ENCODE measurements at regions not wholly inside any gene's neighbourhood (a gene's known extent, or its start where the extent isn't known, plus 50 kb on each side); places are given as distances from the start of the nearest gene placed in this dataset.

DNA sequence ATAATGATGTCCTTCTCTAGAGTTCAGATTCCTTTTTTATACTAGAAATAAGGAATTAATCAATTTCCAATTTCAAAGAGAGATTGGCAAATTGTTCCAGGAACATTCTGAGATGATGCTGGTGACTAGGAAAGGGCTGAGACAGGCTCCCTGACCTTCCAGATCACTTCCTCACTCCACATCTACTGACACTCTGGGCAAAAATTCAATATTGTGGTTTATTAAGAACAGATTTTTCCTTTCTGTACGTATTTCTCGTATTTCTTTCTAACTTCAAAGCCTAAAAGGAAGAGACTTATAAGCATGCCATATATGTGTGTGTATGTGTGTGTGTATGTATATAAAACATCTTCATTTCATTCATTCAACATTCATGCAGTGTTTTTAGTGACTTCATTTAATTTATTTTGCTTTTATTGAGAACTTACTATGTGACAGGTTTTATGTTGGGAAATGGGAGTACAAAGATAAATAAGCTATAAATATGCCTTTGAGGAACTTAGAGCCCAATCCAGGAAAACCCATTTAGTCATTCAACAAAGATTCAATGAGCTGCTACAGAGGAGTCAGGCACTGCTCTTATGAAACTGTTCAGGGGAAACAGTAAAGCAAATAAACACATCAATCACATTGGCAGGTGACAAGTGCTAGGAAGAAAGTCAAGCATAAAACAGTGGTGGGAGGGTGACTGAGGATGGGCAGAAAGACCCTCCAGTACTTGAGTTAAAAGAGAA, 137.9 kb downstream of the RDH14 start:
- Histone ChIP-seq H3K27ac (ENCODE audit: control insufficient read depth, insufficient read depth, low read length) (no peak overlapping the region), H3K79me2 (ENCODE audit: control insufficient read depth, insufficient read depth, low read length) (no peaks in the 10 kb centered on the region), H3K9me3 (ENCODE audit: control insufficient read depth, low read depth, low read length) (no peaks in the 10 kb centered on the region), H3K36me3 (ENCODE audit: control insufficient read depth in 2 of 2, extremely low read depth in 1 of 2, insufficient read depth in 2 of 2, low read length in 2 of 2) (no peaks in the 10 kb centered on the region), H2AFZ (ENCODE audit: control insufficient read depth, low read length) (no peak overlapping the region), H3K9ac (ENCODE audit: control insufficient read depth, extremely low read depth, insufficient read depth, low read length) (no peak overlapping the region), H3K4me1 (ENCODE audit: control insufficient read depth, extremely low read depth, insufficient read depth, low read length) (no peaks in the 10 kb centered on the region), H3K4me3 (ENCODE audit: control insufficient read depth in 2 of 3, extremely low read depth in 1 of 3, insufficient read depth in 2 of 3, low read depth in 1 of 3, low read length in 3 of 3) (no peak overlapping the region), H3K4me2 (ENCODE audit: control insufficient read depth, extremely low read depth, insufficient read depth, low read depth, low read length) (no peak overlapping the region), H3K27me3 (ENCODE audit: control insufficient read depth, extremely low read depth, insufficient read depth, low read length) (no peaks in the 10 kb centered on the region), H4K20me1 (ENCODE audit: control insufficient read depth, extremely low read depth, insufficient read depth, low read length) (no peaks in the 10 kb centered on the region), H3K9me1 (ENCODE audit: control insufficient read depth, extremely low read depth, insufficient read depth, low read length) (no peaks in the 10 kb centered on the region)
- no peak for TF ChIP-seq EZH2 (IDR thresholded peaks at IDR 0.05; ENCODE audit: low read length)
- TF ChIP-seq, protein P1, sequence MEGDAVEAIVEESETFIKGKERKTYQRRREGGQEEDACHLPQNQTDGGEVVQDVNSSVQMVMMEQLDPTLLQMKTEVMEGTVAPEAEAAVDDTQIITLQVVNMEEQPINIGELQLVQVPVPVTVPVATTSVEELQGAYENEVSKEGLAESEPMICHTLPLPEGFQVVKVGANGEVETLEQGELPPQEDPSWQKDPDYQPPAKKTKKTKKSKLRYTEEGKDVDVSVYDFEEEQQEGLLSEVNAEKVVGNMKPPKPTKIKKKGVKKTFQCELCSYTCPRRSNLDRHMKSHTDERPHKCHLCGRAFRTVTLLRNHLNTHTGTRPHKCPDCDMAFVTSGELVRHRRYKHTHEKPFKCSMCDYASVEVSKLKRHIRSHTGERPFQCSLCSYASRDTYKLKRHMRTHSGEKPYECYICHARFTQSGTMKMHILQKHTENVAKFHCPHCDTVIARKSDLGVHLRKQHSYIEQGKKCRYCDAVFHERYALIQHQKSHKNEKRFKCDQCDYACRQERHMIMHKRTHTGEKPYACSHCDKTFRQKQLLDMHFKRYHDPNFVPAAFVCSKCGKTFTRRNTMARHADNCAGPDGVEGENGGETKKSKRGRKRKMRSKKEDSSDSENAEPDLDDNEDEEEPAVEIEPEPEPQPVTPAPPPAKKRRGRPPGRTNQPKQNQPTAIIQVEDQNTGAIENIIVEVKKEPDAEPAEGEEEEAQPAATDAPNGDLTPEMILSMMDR (optimal IDR thresholded peaks at IDR 0.05 in 1 of 3, IDR thresholded peaks at IDR 0.05 in 1 of 3, conservative IDR thresholded peaks at IDR 0.05 in 1 of 3; ENCODE audit: extremely low read depth in 1 of 3, insufficient read depth in 2 of 3, low read length in 3 of 3), result no peak
- FAIRE-seq, result no peak
- DNase-seq (ENCODE audit: low read depth, low spot score), result no peak
- dilution Hi-C loops (cut with MboI; ENCODE audit: extremely low pct_ligation_motif_present, low sequenced_read_pairs), result no loop called here

DNA sequence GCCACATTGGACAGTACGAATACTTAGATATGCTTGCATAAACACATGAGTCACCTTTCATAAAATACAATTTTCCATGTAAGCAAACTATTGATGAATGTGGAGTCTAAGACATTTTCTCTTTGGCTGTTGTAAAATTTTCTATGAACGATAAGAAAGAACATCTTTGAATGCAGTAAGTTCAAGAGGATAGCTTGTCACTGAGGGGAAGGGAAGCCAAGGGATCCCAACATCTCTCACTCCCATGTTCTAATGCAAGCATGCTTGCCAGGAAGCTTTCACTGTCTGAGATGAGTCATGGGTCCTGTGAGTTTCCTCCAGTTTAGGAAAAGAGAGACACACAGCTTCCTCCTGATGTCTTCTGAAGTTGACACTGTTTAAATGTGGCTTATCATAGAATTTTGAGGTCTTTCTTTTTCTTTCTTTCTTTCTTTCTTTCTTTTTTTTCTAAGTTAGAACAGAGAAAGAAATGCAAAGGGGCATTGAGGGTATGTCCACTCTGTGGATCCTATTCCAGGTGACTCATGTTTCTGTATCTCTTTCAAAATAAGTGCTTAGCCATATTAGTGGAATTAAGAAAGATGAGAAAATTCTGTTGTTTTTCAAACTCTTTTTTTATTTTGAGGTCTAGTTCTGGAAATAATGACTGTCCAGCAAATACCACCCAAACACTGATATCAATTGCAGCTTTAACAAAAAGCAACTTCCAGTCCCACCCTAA, 146.6 kb downstream of the RDH14 start:
- Histone ChIP-seq H3K79me2 (ENCODE audit: control insufficient read depth, insufficient read depth, low read length) (no peaks in the 10 kb centered on the region), H3K36me3 (ENCODE audit: control insufficient read depth in 2 of 2, extremely low read depth in 1 of 2, insufficient read depth in 2 of 2, low read length in 2 of 2) (no peaks in the 10 kb centered on the region), H3K4me3 (ENCODE audit: control insufficient read depth in 2 of 3, extremely low read depth in 1 of 3, insufficient read depth in 2 of 3, low read depth in 1 of 3, low read length in 3 of 3) (no peak overlapping the region), H3K9me3 (ENCODE audit: control insufficient read depth, low read depth, low read length) (no peaks in the 10 kb centered on the region), H3K9me1 (ENCODE audit: control insufficient read depth, extremely low read depth, insufficient read depth, low read length) (no peaks in the 10 kb centered on the region), H3K4me2 (ENCODE audit: control insufficient read depth, extremely low read depth, insufficient read depth, low read depth, low read length) (peak overlapping the region; percentile 45), H3K27me3 (ENCODE audit: control insufficient read depth, extremely low read depth, insufficient read depth, low read length) (no peaks in the 10 kb centered on the region), H2AFZ (ENCODE audit: control insufficient read depth, low read length) (no peak overlapping the region), H4K20me1 (ENCODE audit: control insufficient read depth, extremely low read depth, insufficient read depth, low read length) (no peaks in the 10 kb centered on the region), H3K9ac (ENCODE audit: control insufficient read depth, extremely low read depth, insufficient read depth, low read length) (no peak overlapping the region), H3K4me1 (ENCODE audit: control insufficient read depth, extremely low read depth, insufficient read depth, low read length) (peaks cover 13% of the 10 kb centered on the region), H3K27ac (ENCODE audit: control insufficient read depth, insufficient read depth, low read length) (peak overlapping the region; percentile 10)
- TF ChIP-seq, protein P1 (optimal IDR thresholded peaks at IDR 0.05 in 1 of 3, IDR thresholded peaks at IDR 0.05 in 1 of 3, conservative IDR thresholded peaks at IDR 0.05 in 1 of 3; ENCODE audit: extremely low read depth in 1 of 3, insufficient read depth in 2 of 3, low read length in 3 of 3), result no peak
- no peak for TF ChIP-seq EZH2 (IDR thresholded peaks at IDR 0.05; ENCODE audit: low read length)
- DNase-seq (ENCODE audit: low read depth, low spot score) (no peak), FAIRE-seq (peak; percentile 94)
- dilution Hi-C loops (cut with MboI; ENCODE audit: extremely low pct_ligation_motif_present, low sequenced_read_pairs), result no loop called here

Data from keratinocyte (primary cell).